SH-SY5Y (cell line): ENCODE measurements at regions not wholly inside any gene's neighbourhood (a gene's known extent, or its start where the extent isn't known, plus 50 kb on each side); places are given as distances from the start of the nearest gene placed in this dataset.

ENCODE experiments used
- GATA2 ChIP-seq: IDR thresholded peaks from 2 replicates; pipeline ENCODE4 v1.6.1; 2011; ENCODE audit warnings: mild to moderate bottlenecking, low read depth, low read length
- GATA3 ChIP-seq: IDR thresholded peaks from 2 replicates; pipeline ENCODE4 v1.6.1; 2011; ENCODE audit warnings: low read depth, mild to moderate bottlenecking, low read length, moderate library complexity

- no peak for TF ChIP-seq GATA2
- no peak for TF ChIP-seq GATA3
Observed at GRCh38 chr7:86989407-86989806, 70.0 kb downstream of the ELAPOR2 start.
